GM18951 (cell line): ENCODE measurements at regions not wholly inside any gene's neighbourhood (a gene's known extent, or its start where the extent isn't known, plus 50 kb on each side); places are given as distances from the start of the nearest gene placed in this dataset.

Source experiments
- POLR2A ChIP-seq: IDR thresholded peaks from 4 replicates; pipeline ENCODE4 v1.6.1; 2011; ENCODE audit warnings: mild to moderate bottlenecking; ENCODE audit not compliant: insufficient read length, insufficient read depth; ENCODE audit errors: extremely low read depth
- in situ Hi-C: fragments of 300-500 bp; cut with MboI; formaldehyde crosslinking; loops from one replicate; pipeline ENCODE4 v1.12.0; 2022; ENCODE audit warnings: low sequenced_read_pairs, mixed read lengths, inconsistent platforms; ENCODE audit not compliant: unreplicated experiment

DNA sequence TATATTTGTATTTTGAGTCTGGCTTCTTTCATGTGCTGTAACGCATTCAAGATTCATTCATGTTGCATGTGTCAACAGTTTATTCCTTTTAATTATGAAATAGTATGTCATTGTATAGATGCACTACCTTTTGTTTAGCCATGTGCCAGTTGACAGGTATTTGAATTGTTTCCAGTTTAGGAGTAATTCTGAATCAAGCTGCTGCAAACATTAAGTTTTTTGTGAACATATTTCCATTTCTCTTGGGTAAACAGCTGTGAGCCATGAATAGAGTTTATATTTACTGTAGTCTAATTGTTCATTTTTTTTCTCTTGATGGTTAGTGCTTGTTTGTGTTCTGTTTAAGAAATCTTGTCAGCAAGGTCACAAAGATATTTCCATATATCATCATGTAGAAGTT, 142.4 kb upstream of the RIPOR2 start:
- no peak for TF ChIP-seq POLR2A
- in situ Hi-C loops, result loop anchor here (10.0 kb wide), 1 partner anchor 223 kb away; no protein-coding TSS in a partner anchor

GRCh38 chr6:25083784-25084507, 148.2 kb upstream of the RIPOR2 start:
- no peak for TF ChIP-seq POLR2A
- in situ Hi-C loops, result no loop called here

DNA sequence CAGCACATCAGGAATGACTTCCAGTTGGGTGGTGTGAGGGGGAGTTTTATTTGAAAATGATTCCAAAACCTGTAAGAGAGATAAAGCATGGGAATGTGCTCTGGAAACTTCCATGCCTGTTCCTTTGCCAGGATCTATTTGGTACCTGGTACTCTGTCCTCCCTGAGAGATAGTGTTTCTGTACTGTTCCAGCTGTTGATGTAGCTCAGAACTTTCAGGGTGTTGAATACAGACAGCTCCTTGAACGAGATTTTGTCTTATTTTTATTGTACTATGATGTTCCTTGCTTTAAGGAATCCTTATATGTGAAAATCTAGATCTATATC, 148.7 kb upstream of the RIPOR2 start:
- in situ Hi-C loops, result no loop called here
- TF ChIP-seq POLR2A, result no peak

GRCh38 chr6:25085756-25086155, 150.0 kb upstream of the RIPOR2 start:
- in situ Hi-C loops, result no loop called here
- TF ChIP-seq POLR2A, result no peak

- in situ Hi-C loops, result no loop called here
- TF ChIP-seq POLR2A, result no peak
Measured at GRCh38 chr6:25086500-25087091, 150.8 kb upstream of the RIPOR2 start.

- in situ Hi-C loops, result no loop called here
- TF ChIP-seq POLR2A, result no peak
Measured at GRCh38 chr6:25088513-25088912, 152.8 kb upstream of the RIPOR2 start.

- no peak for TF ChIP-seq POLR2A
- in situ Hi-C loops, result no loop called here
Measured at GRCh38 chr6:25089442-25089841, 153.7 kb upstream of the RIPOR2 start.

- no peak for TF ChIP-seq POLR2A
- in situ Hi-C loops, result no loop called here
Measured at GRCh38 chr6:25094726-25095125, 159.0 kb upstream of the RIPOR2 start.

DNA sequence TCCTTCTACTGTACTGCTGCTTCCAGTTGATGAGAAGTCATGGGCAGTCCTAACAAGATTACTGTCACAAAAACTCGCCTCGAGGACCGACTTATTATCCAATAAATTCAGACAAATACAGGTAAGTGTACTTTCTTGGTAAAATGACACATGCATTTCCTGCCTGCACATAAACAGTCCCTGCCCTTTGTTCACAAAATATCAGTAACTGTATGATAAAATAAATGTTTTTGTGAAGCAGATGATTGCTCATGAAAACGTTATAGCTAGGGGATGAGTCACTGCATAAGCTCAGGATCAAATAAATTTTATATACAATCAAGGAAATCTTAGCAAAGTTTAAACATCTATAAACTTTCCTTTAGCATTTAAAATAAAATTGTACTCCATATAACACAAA, 164.5 kb upstream of the RIPOR2 start:
- no peak for TF ChIP-seq POLR2A
- in situ Hi-C loops, result no loop called here

GRCh38 chr6:25103603-25104002, 167.8 kb upstream of the RIPOR2 start:
- in situ Hi-C loops, result no loop called here
- no peak for TF ChIP-seq POLR2A

- in situ Hi-C loops, result no loop called here
- TF ChIP-seq POLR2A, result no peak
Measured at GRCh38 chr6:25105070-25105925, 169.5 kb upstream of the RIPOR2 start.

DNA sequence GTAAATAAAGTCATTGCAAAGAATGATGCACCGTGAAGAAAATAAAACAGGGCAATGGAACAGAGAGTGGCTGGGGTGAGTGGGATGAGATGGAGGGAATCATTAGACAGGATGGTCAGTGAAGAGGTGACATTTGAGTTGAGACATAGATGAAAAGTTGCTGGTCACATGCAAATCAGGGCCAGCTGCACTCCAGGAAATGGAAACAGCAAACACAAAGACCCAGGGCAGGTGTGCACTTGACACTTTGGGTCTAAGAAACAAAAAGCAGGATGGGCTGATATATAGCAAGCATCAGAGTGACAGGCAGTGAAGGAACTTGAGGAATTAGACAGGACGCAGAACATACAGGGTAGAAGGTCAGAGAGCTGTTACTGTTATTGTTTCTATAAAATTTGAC, 171.5 kb upstream of the RIPOR2 start:
- in situ Hi-C loops, result no loop called here

DNA sequence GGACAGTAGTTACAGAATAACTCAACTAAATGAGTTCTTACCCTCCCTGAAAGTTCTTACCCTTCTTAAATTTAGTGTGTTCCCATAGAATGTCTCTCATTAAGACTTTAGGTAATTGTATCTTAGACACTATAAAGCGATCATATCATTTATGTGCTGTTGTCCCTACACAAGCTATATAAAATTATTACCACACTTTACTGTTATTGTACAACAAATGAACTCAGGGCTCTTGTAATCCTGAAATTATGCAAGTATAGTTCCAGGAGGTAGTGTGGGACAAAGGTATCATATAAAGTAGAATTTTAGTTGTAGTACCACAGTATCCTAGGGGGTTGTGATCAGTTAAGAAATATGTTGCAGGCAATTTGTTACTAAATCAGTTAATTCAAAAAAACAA, 167.4 kb upstream of the CARMIL1 start:
- TF ChIP-seq POLR2A, result no peak
- in situ Hi-C loops, result no loop called here

More for the DNA sequence above, 171.5 kb upstream of the RIPOR2 start:
- TF ChIP-seq POLR2A, result no peak
